Activated CD8-positive, alpha-beta memory T cell treated with anti-CD3 and anti-CD28 coated beads, Interleukin-2, amount 10 ng/mL, durations not matched to agents 7 days and 5 days (primary cell): ENCODE measurements at regions not wholly inside any gene's neighbourhood (a gene's known extent, or its start where the extent isn't known, plus 50 kb on each side); places are given as distances from the start of the nearest gene placed in this dataset.
"Not testable (repeated sequence)": the region's sequence is repeated elsewhere in the genome, so short reads cannot be mapped to it uniquely, and the experiment has no call there.

ENCODE experiments used
- ATAC-seq: fragments of 150-1000 bp; cut with Tn5 transposase; one replicate; pipeline ENCODE4 v1.10.0; 2021; ENCODE audit warnings: moderate library complexity
- CTCF ChIA-PET: fragments of 350-600 bp; sonication (Branson Sonifier 250); formaldehyde crosslinking; loops from one replicate; lab custom pipeline; 2021; ENCODE audit warnings: antibody characterized with exemption; lab: Charles Lee
- DNase-seq: peaks from one replicate; pipeline ENCODE4 v3.0.0-alpha.2; 2020
- H3K27ac Mint-ChIP-seq: one replicate; pipeline ENCODE4 v1.8.0; 2021; ENCODE audit warnings: mild to moderate bottlenecking, mixed read lengths
- H3K27me3 Mint-ChIP-seq: one replicate; pipeline ENCODE4 v1.8.0; 2021; ENCODE audit warnings: mixed read lengths
- H3K36me3 Mint-ChIP-seq: one replicate; pipeline ENCODE4 v1.8.0; 2021; ENCODE audit warnings: mild to moderate bottlenecking, mixed read lengths
- H3K4me1 Mint-ChIP-seq: one replicate; pipeline ENCODE4 v1.8.0; 2021; ENCODE audit warnings: mixed read lengths
- H3K4me3 Mint-ChIP-seq: one replicate; pipeline ENCODE4 v1.8.0; 2021; ENCODE audit warnings: mild to moderate bottlenecking, moderate library complexity, mixed read lengths
- H3K9me3 Mint-ChIP-seq: one replicate; pipeline ENCODE4 v1.8.0; 2022; ENCODE audit warnings: low read depth, mixed read lengths

GRCh38 chr13:50226515-50227155 is 211.4 kb downstream of the KCNRG start:
- peaks cover 3% of the 10 kb centered on the region for H3K36me3 Mint-ChIP-seq
- peaks cover 90% of the 10 kb centered on the region for H3K27me3 Mint-ChIP-seq
- CTCF ChIA-PET, result interaction anchor here (1.2 kb wide), 1 partner anchor 10 kb away, joined by 3 read pairs; no protein-coding TSS in a partner anchor
- no peak overlapping the region for H3K27ac Mint-ChIP-seq
- peak; percentile 59 for ATAC-seq
- peaks cover 2% of the 10 kb centered on the region for H3K9me3 Mint-ChIP-seq
- no peak for DNase-seq
- H3K4me1 Mint-ChIP-seq, result peaks cover 65% of the 10 kb centered on the region
- no peak overlapping the region for H3K4me3 Mint-ChIP-seq

GRCh38 chr13:50227361-50227760 is 212.1 kb downstream of the KCNRG start:
- CTCF ChIA-PET, result no interaction called here
- H3K27me3 Mint-ChIP-seq, result peaks cover 89% of the 10 kb centered on the region
- peaks cover 60% of the 10 kb centered on the region for H3K4me1 Mint-ChIP-seq
- H3K27ac Mint-ChIP-seq, result no peak overlapping the region
- peaks cover 2% of the 10 kb centered on the region for H3K9me3 Mint-ChIP-seq
- ATAC-seq (no peak), DNase-seq (no peak)
- H3K36me3 Mint-ChIP-seq, result peaks cover 4% of the 10 kb centered on the region
- H3K4me3 Mint-ChIP-seq, result no peak overlapping the region

GRCh38 chr13:50228527-50228926 is 213.3 kb downstream of the KCNRG start:
- peaks cover 6% of the 10 kb centered on the region for H3K9me3 Mint-ChIP-seq
- CTCF ChIA-PET, result no interaction called here
- peaks cover 51% of the 10 kb centered on the region for H3K4me1 Mint-ChIP-seq
- ATAC-seq (no peak), DNase-seq (no peak)
- peaks cover 12% of the 10 kb centered on the region for H3K36me3 Mint-ChIP-seq
- H3K4me3 Mint-ChIP-seq, result no peak overlapping the region
- peaks cover 90% of the 10 kb centered on the region for H3K27me3 Mint-ChIP-seq
- no peak overlapping the region for H3K27ac Mint-ChIP-seq

GRCh38 chr13:50229960-50230661 is 214.9 kb downstream of the KCNRG start:
- DNase-seq (no peak), ATAC-seq (no peak)
- no peak overlapping the region for H3K4me3 Mint-ChIP-seq
- no peak overlapping the region for H3K27ac Mint-ChIP-seq
- peaks cover 38% of the 10 kb centered on the region for H3K4me1 Mint-ChIP-seq
- peaks cover 15% of the 10 kb centered on the region for H3K36me3 Mint-ChIP-seq
- CTCF ChIA-PET, result interaction anchor here (0.7 kb wide), 1 partner anchor 151 kb away, joined by 3 read pairs; no protein-coding TSS in a partner anchor
- peaks cover 89% of the 10 kb centered on the region for H3K27me3 Mint-ChIP-seq
- H3K9me3 Mint-ChIP-seq, result peaks cover 6% of the 10 kb centered on the region

GRCh38 chr13:50230662-50230978 is 215.4 kb downstream of the KCNRG start:
- Mint-ChIP-seq H3K4me1 (peaks cover 38% of the 10 kb centered on the region), H3K27me3 (peaks cover 89% of the 10 kb centered on the region), H3K9me3 (peaks cover 6% of the 10 kb centered on the region), H3K27ac (no peak overlapping the region), H3K4me3 (no peak overlapping the region), H3K36me3 (peaks cover 19% of the 10 kb centered on the region)
- CTCF ChIA-PET, result interaction anchor here (0.7 kb wide), 1 partner anchor 152 kb away, joined by 3 read pairs; no protein-coding TSS in a partner anchor
- DNase-seq, result no peak
- no peak for ATAC-seq

- not testable (repeated sequence) for H3K9me3 Mint-ChIP-seq, H3K27ac Mint-ChIP-seq
- peaks cover 32% of the 10 kb centered on the region for H3K4me1 Mint-ChIP-seq
Observed at GRCh38 chr13:50233574-50233973, 218.3 kb downstream of the KCNRG start.

GRCh38 chr13:50235604-50236342 is 220.5 kb downstream of the KCNRG start:
- peak overlapping the region; percentile 61 for H3K4me3 Mint-ChIP-seq
- peaks cover 25% of the 10 kb centered on the region for H3K36me3 Mint-ChIP-seq
- H3K27me3 Mint-ChIP-seq, result peaks cover 86% of the 10 kb centered on the region
- CTCF ChIA-PET, result interaction anchor here (0.9 kb wide), 1 partner anchor 10 kb away, joined by 3 read pairs; no protein-coding TSS in a partner anchor
- H3K9me3 Mint-ChIP-seq, result peaks cover 6% of the 10 kb centered on the region
- no peak for DNase-seq
- peak overlapping the region; percentile 22 for H3K27ac Mint-ChIP-seq
- ATAC-seq, result no peak
- peaks cover 30% of the 10 kb centered on the region for H3K4me1 Mint-ChIP-seq

More at GRCh38 chr13:50233574-50233973, 218.3 kb downstream of the KCNRG start:
- H3K4me3 Mint-ChIP-seq, ATAC-seq, CTCF ChIA-PET, DNase-seq: not testable (repeated sequence)
- peaks cover 84% of the 10 kb centered on the region for H3K27me3 Mint-ChIP-seq
- peaks cover 19% of the 10 kb centered on the region for H3K36me3 Mint-ChIP-seq

- peak overlapping the region; percentile 30 for H3K4me3 Mint-ChIP-seq
Observed at GRCh38 chr13:50236898-50237318, 221.7 kb downstream of the KCNRG start.

GRCh38 chr13:50238922-50239321 is 223.7 kb downstream of the KCNRG start:
- H3K4me1 Mint-ChIP-seq, result peaks cover 30% of the 10 kb centered on the region
- H3K27ac Mint-ChIP-seq, result no peak overlapping the region
- peaks cover 12% of the 10 kb centered on the region for H3K36me3 Mint-ChIP-seq
- peaks cover 78% of the 10 kb centered on the region for H3K27me3 Mint-ChIP-seq
- no peak for ATAC-seq
- no peak overlapping the region for H3K4me3 Mint-ChIP-seq
- no peak for DNase-seq
- CTCF ChIA-PET, result interaction anchor here (1.0 kb wide), 1 partner anchor 241 kb away, joined by 7 read pairs; the partner anchor contains the start of gene TRIM13
- no peaks in the 10 kb centered on the region for H3K9me3 Mint-ChIP-seq

More at GRCh38 chr13:50236898-50237318, 221.7 kb downstream of the KCNRG start:
- Mint-ChIP-seq H3K9me3 (peaks cover 3% of the 10 kb centered on the region), H3K27ac (peak overlapping the region; percentile 72), H3K27me3 (peaks cover 83% of the 10 kb centered on the region), H3K36me3 (peaks cover 22% of the 10 kb centered on the region), H3K4me1 (peaks cover 30% of the 10 kb centered on the region)
- peak; percentile 95 for ATAC-seq
- CTCF ChIA-PET, result interaction anchor here (0.9 kb wide), 1 partner anchor 11 kb away, joined by 3 read pairs; no protein-coding TSS in a partner anchor
- DNase-seq, result peak; percentile 68

- CTCF ChIA-PET, result interaction anchor here (1.2 to 1.8 kb wide), 3 partner anchors 15 to 244 kb away, joined by 3 to 5 read pairs (median 3); partner anchors contain the start of gene TRIM13
Observed at GRCh38 chr13:50241479-50241878, 226.2 kb downstream of the KCNRG start.

GRCh38 chr13:50243931-50244330 is 228.7 kb downstream of the KCNRG start:
- ATAC-seq (no peak), DNase-seq (no peak)
- Mint-ChIP-seq H3K36me3 (peaks cover 11% of the 10 kb centered on the region), H3K27me3 (peaks cover 62% of the 10 kb centered on the region), H3K4me3 (no peak overlapping the region), H3K9me3 (peaks cover 5% of the 10 kb centered on the region), H3K4me1 (peaks cover 31% of the 10 kb centered on the region), H3K27ac (no peak overlapping the region)
- CTCF ChIA-PET, result interaction anchor here (1.2 kb wide), 1 partner anchor 114 kb away, joined by 3 read pairs; no protein-coding TSS in a partner anchor

More at GRCh38 chr13:50241479-50241878, 226.2 kb downstream of the KCNRG start:
- Mint-ChIP-seq H3K9me3 (peaks cover under 1% of the 10 kb centered on the region), H3K4me1 (peaks cover 37% of the 10 kb centered on the region), H3K27me3 (peaks cover 68% of the 10 kb centered on the region), H3K4me3 (no peak overlapping the region), H3K27ac (no peak overlapping the region), H3K36me3 (peaks cover 7% of the 10 kb centered on the region)
- no peak for DNase-seq
- ATAC-seq, result no peak

- ATAC-seq, result no peak
- Mint-ChIP-seq H3K36me3 (peaks cover 11% of the 10 kb centered on the region), H3K4me1 (peaks cover 33% of the 10 kb centered on the region), H3K9me3 (peaks cover 5% of the 10 kb centered on the region), H3K4me3 (no peak overlapping the region), H3K27ac (no peak overlapping the region), H3K27me3 (peaks cover 62% of the 10 kb centered on the region)
- CTCF ChIA-PET, result interaction anchor here (1.0 to 1.4 kb wide), 3 partner anchors 77 to 122 kb away, joined by 3 read pairs; no protein-coding TSS in a partner anchor
- no peak for DNase-seq
Observed at GRCh38 chr13:50244355-50244712, 229.1 kb downstream of the KCNRG start.
